Kidney glomerular epithelial cell (primary cell): ENCODE measurements at regions not wholly inside any gene's neighbourhood (a gene's known extent, or its start where the extent isn't known, plus 50 kb on each side); places are given as distances from the start of the nearest gene placed in this dataset.

Experiments
- DNase-seq: peaks from one replicate; lab custom pipeline; 2025; lab: John Stamatoyannopoulos, UW

DNA sequence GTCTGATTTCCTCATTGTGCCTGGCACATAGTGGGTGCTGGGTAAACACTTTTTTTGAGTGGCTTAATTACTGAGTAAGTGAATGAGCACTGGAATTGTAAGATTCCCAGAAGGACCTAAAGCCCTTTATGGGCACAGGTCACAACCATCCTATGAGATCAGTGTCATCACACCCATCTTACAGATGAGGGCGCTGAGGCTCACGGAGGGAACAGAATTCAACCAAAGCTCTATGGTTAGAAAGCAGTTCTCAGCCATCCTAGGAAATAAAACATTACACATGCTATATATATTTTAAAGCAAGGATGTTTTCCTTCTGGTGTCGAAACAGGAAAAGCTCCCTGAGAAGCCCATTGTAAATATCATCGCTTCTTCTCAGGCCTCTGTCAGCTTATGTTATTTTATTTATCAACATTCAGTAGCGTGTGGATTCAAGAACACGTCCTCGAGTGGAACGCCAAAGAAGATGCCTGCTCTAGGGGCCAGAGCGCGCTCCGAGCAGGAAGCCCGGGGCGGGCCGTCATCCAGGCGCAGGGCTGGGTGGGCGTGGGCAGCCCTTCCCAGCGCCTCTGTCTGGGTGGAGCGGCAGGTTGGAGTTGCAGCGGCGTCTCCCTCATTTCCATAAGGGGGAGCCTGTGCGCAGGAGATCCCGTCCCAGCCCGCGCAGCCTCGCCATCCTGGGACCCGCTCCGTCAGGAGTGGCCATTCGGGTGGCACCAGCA lies 155.8 kb upstream of the SMIM23 start:
- peak; percentile 40 for DNase-seq

DNA sequence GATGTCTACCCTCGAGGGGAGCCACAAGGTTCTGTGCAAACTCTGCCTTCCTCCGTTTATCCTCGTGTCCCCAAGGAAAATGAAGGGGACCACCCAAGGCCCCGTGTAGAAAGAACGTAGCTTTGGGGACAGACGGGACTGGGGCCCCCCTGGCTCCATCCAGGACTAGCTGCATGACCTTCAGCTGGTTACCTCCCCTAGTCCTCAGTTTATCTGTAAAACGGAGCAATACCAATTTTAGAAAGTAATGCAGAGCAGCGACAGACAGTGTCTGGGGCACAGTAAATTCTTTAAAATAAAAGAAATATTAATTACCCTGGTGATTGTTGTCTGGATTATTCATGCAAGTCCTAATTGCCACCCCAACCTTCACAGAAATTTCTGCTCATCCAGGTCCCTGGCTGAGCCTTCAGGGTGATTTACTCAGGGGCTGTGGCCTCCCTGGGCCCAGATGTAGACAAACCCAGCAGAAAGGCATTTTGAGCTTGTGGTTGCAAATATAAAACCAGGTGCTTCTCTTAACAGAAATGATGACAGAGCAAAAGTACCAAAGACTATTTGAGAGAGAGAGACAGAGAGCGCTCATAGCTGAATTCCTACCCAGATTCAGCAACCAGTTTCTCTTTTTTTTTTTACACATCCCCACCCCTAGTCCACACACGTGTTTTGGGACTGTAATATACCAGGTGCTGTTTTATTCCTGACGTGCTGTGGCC lies 155.1 kb upstream of the SMIM23 start:
- DNase-seq = no peak

DNA sequence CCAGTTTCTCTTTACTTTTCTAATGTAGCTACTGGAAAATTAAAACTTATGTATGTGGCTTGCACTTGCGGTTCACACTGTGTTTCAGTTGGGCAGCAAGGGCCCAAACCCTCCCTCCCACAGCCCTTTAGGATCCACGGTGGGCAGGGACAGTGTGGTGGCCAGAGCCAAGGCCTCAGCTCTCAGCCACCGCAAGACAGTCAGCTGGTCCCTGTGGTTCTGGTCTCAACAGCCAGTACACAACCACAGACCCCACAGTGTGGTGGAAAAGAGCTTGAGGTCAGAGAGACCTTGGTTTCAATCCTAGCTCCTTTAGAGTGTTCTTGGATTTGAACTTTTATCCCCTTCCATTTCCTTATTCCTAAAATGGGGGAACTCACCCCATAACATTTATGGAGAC lies 153.0 kb upstream of the SMIM23 start:
- no peak for DNase-seq

DNA sequence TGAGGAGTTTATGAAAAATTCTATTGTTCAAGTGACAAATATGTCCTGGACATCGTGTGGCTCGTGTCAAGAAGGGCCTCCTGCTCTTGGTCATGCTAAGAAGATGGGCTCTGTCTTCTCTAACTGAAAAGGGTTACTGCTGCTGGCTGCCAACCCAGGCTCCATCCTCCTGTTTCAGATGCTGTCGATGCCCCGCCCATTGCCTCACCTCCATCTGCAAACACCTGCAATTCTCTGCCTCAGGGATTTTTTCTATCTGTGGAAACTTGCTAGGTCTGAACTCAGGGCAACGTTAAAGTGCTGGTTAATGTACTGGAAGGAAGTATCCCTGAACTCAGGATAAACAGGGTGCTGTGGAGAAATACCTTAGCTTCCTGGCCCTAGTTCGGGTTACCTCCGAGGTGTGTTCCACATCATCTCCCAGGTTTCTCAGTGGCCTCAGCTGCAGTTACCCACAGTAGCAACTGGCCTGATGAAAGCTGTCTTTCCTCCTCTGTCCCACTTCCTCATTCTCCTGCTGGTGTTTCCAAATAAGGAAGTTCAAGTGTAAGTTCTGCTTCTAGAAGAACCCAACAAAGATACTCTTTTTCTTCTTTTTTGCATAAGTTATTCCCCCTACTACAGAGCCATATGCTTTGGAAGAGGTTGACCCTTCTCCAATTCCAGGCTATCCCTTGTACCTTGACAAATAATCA lies 151.7 kb upstream of the SMIM23 start:
- no peak for DNase-seq

DNA sequence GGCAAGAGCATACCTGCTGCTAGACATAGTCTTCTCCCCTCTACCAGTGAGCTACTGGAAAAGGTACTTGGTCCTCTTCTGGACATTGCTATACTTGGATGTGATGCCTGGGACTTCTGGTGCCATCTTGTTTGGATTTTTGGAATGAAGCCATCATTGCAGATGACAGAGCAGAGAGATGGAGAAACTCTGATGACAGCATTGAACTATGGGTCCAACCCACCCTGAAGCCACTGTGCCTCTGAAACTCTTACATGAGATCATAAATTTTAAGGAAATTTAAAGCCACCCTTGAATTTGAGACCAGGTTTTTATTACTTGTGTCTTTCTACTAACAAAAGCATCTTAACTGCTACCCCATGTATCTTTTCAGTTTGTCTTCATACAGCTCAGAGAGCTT lies 151.1 kb upstream of the SMIM23 start:
- DNase-seq = no peak

DNA sequence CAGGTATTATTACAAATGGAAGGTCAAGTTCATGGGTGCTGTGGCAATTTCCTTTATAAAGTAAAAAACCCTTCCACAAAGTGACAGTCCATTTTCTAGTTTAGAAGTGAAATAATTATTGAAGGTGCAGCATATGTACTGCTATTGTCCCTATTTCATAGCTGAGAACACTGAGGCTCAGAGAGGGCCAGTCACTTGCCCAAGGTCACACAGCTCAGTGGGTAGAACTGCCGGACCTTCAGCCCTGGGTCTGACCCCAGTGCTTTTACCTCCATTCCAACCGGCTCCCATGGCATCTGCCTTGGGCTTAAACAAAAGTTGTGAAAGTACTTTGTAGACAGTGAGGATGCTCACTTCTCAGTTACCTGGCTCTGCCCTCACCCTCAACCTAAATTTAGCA lies 150.6 kb upstream of the SMIM23 start:
- no peak for DNase-seq

DNA sequence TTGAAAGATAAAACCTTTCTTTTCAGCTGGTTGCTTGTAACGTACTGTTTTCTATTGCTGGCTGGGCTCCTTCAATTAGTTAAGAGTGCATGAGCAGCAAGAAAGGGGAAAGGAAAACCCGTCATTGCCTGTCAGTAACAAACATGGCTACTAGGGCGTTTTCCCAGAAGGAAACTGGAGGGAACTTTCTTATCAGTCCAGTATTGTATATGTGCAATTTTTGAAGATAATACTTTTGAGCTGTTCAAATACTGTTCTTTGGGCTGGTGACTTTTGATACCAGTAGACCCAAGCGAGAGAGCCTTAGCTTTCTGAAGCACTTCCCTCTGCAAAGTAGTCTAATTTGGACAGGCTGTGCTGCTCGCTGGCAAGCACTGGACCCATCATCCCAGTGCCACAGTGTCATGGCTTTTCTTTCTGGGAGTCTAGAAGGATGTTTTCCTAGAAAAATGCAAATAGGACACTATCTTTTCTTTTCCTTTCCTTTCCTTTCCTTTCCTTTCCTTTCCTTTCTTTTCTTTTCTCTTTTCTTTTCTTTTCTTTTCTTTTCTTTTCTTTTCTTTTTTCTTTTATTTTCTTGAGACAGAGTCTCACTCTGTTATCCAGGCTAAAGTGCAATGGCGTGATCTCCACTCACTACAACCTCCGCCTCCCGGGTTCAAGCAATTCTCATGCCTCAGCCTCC lies 149.9 kb upstream of the SMIM23 start:
- DNase-seq = no peak

DNA sequence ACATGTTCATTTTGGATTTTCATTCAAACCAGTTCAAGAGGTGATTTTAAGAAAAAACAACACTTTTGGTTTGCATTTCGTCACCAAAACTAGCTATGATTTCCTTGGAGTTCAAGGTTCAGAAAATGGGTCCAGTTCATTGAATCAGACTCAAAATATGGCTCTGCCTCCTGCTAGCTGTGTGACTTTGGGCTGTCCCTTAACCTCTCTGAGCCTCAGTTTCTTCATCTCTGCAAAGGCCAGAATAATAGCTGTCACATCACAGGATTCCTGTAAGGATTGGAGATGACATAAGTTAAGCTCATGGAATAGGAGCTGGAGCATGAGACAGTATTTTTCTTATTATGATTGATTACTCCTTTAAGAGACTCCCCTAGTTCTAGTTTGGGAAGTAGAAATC lies 147.8 kb upstream of the SMIM23 start:
- DNase-seq = no peak

DNA sequence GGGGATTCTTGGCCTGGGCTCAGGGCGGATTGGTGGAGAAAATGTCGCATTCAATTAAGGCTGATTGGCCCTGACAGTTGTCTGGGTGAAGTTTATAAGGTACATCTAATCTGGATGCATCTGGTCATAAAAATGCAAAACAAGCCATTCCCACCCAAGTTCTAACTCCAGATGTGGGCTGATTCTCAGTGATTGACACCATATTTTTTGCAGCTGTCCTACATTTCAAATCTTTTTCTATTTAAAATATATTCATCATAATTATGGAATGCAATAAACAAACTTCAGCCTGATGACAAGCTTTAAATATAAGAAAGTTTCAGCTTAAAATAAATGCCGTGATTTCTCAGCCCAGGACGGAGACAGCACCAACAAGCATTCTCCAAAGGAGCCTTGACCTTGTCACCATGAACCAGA lies 146.4 kb upstream of the SMIM23 start:
- no peak for DNase-seq

DNA sequence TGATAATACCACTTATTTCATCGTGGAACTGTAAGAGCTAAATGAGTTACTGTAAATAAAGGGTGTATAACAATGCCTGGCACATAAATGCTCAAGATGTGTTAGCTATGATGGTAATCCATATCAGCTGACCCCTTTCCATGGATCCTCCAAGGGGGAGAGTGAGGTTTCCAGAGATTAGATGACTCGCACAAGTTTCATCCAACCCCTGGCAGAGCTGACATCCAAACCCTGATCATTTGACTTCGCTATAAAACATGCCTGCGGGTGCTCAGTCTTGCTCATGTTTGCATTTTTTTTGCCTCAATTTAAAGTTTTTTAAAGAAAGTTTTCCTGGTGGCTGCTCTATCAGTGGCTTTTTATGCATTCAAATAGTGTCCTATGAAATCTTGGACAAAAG lies 145.7 kb upstream of the SMIM23 start:
- DNase-seq = no peak

DNA sequence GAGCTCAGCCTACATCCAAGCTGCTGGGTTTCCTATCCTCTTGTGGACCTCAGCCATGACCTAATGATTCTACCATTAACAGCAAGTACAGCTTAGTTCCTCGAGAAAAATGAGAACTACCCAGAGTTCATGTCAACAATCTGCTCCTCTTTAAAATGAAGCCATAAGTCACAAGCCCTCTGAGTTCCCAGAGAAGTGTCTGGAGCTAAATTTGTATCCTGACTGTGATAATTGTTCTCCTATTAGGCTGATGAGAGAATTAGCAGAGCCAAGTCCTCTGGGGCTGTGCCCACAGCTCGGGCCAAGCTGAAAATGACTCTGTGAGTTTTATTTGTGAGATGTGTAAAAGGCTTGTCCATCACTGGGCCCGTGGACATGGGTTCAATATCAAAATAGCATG lies 145.1 kb upstream of the SMIM23 start:
- no peak for DNase-seq

DNA sequence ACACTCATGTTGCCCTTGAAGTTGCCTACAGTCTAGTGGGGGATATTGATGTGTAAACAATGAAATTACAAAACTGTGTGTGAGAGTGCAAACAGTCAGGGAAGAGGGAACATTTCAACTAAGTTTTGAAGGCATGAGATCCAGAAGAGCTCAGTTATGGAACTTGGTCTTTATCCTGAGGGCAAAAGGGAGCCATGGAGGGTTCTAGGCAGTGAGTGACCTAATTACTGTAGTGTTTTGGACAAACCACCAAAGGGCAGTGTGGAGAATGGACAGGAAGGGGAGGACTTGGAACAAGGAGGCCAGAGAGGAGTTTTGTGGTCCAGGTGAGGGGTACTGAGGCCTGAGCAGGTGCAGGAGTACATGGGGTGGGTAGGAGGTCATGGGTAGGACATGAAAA lies 143.7 kb upstream of the SMIM23 start:
- no peak for DNase-seq

DNA sequence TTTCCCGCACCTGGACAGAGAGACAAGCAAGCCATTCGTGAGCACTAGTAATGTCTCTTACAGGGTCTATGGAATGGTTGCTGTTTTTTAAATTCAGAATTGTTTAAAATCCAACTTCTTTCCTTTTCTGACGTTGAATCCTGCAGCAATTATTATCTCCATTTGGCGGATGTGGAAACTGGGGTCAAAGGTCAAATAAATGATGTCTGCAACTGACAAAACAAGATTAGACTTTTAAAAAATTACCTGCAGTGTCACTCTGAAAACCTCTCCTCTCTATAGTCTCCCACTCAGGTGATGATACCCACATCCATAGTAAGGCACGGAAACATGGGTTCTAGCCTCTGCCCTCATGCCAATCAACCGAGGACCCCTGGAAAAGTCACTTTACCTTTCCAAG lies 142.7 kb upstream of the SMIM23 start:
- DNase-seq = no peak

DNA sequence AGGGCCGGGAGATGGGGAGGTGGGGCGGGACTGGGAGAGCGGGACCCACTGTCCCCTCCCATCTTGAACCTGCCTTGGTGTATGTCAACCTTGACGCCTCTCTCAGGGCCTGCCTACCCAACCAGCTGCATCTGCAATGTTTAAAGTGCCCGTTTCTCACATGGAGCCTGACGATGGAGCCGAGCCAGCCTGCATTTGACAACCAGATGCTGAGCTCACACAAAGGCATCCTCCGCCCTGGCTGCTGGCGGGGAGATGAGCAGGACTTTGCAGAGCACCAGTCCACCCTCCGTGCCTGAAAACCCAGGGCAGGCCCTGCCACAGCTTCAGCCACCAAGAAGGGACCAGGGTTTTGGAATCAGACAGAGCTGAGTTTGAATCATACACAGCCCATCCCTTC lies 141.1 kb upstream of the SMIM23 start:
- no peak for DNase-seq

DNA sequence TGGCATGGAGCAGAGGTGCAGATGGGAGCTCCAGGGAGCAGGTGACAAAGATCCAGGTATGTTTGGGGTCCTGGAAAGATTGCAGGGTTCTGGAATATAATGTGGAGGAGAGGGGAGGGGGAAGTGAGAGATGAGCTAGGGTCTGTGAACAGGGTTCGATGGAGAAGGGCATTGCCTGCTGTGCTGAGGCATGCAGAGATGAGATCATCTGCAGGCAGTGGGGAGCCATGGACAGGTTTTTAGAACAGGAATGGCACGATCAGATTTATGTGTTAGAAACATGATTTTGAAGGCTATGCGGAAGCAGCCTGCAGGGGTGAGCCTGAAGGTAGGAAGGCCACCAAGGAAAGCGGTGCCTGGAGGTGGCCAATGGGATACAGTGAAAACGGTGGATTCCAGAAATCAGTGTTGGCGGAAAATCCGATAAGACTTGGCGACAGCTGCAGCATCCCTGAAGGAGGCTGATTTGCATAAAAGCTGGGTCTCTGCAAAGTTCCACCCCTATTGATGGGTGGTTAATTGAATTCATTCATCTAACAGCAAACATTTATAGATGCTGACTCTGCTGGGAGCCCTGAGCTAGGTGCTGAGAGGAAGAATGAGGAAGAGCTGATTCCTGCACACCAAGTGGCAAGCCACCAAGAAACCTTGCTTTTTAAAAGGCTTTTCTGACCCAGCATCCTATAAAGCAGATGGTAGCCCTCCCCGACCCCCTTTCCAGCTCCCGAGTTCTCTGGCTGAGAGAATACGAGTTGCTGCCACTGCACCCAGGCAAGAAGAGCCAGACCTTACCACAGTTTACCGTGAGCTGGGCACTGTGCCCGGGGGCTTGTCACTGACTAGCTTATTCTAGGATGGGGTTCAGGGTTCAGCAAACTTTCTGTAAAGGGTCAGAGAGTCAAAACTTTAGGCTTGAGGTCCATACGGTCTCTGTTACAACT lies 139.2 kb upstream of the SMIM23 start:
- DNase-seq = no peak

DNA sequence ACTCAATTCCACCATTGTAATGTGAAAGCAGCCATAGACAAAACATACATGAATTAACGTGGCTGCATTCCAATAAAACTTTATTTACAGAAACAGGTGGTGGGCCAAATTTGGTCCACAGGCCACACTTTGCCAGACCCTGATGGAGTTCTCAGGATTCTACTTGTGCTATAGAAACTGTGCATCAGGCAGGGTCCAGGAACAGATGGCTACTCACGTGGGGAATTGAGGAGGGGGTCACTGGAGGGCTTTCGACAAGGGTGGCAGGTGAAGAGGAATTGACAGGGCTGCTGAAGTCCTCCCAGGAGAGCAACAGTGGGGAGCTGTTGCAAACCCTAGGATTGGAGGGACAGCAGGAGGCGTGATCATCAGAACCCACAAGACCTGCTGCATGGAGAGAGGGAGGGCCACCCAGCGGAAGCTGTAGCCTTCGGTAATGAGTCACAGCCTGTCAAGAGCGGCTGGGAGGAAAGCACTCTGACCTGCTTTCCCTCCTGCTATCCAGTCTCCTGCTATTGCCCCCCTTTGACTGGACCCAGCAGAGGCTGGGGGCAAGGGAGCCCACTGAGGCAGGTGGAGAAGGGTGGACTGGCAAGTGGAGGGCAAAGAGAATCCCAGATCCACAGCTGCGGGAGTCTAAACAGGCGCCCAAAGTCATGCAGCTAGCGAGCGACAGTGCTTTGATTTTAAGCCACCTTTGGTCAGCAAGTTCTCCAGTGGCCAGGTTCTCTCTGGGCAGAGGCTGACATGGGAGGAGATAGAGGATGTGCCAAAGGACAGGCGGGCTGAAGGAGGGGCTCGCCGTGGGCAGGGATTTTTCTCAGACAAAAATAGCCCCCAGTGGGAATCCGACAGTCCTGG lies 138.3 kb upstream of the SMIM23 start:
- peak; percentile 12 for DNase-seq

DNA sequence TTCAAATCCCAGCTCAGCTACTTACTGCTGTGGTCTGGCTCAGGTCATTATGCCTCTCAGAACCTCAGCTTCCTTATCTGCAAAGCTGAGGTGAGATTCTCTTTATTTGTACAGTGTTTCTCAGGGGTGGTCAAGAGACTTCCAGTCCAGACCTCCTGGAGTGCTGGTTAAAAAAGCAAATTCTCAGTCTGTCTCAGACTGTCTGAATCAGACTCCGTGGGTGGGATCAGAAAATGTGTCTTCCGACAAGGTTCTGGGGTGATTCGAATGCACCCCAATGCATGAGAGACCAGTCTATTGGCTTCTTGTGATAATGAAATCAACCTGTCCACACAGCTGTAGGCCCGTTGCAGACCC lies 137.7 kb upstream of the SMIM23 start:
- DNase-seq = no peak

DNA sequence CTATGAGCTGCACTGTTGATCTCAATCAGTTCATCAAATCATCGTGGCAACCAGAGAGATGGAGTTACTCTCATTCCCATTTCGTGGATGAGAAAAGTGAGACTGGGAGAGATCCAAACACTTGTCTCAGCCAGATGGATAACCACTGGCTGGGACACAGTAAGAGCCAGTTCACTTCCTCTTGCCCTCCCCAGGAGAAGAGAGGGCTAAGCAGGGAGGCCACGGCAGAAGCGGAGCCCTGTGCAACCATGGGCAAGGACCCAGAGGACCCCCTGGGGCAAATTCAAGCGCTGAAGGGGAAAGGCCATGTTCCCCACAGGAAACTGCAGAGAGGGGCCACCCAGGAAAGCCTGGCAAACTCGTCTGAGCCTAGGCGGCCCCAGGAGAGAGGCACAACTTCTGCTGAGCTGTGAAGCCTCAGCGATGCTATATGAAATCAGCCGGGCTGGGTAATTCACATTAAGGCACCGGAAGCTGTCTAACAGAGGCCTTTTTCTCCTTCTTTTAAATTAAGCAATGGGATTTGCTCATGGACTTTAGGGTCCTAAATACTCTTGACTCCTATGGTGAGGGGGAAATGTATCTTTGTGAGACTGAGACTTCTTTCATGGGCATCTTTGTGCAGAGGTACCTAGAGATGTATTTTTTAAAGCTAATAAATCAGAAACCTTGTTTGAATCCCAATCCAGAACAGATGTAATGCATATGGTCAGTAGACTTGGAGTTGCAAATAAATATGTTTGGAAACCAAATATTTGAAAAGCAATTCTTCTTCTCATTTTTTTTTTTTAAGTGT lies 137.1 kb upstream of the SMIM23 start:
- DNase-seq = no peak

DNA sequence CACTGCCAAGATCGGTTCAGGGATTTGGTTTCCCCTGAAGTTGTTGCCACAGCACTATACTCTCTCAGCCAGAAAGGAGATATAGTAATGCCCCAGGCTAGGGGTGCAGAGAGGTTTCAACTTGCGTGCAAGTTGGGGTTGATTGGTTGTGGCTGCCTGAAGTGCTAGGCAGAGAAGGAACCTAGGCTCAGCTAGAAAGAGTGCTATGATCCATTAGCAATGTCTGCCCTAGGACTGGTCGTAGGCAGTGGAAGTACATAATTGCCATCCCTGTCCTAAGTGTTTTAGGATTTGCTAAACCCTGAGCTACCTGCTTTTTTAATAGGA lies 136.6 kb upstream of the SMIM23 start:
- DNase-seq = no peak

DNA sequence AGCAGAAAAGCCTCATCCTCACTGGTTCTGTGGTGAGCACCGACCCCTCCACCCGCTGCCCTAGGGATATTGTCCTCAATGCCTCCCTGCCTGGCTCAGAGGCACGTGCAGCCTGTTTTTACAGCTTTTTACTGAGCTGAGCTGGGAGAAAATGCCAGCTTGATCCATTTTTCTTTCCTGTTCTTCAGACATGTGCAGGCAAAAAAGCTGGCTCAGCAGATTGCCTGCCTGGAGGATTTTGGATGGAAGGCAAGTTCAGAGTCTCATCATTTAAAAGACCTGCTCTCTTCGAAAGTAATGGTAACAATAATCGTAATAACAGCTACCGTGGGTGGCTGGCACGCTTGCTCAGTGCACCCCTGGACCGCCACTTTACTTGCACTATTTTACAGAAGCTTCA lies 135.0 kb upstream of the SMIM23 start:
- no peak for DNase-seq
